Testis (tissue), 2 donors: ENCODE measurements at regions not wholly inside any gene's neighbourhood (a gene's known extent, or its start where the extent isn't known, plus 50 kb on each side); places are given as distances from the start of the nearest gene placed in this dataset.

ENCODE experiments used
- POLR2A ChIP-seq: fragments of 450-650 bp; IDR thresholded peaks from one replicate; pipeline ENCODE4 v1.6.1; 2017; ENCODE audit warnings: antibody characterized with exemption, mild to moderate bottlenecking, moderate library complexity
- TF ChIP-seq, protein P1 (sequence below), 3 experiments: fragments of 450-650 bp in 2 of 3; fragments of 200-600 bp in 1 of 3; sonication (generic) in 1 of 3; IDR thresholded peaks; one replicate each; pipeline ENCODE4 v1.5.1; 2016 to 2019; ENCODE audit warnings: antibody characterized with exemption in 3 of 3, mild to moderate bottlenecking in 2 of 3, moderate library complexity in 1 of 3

DNA sequence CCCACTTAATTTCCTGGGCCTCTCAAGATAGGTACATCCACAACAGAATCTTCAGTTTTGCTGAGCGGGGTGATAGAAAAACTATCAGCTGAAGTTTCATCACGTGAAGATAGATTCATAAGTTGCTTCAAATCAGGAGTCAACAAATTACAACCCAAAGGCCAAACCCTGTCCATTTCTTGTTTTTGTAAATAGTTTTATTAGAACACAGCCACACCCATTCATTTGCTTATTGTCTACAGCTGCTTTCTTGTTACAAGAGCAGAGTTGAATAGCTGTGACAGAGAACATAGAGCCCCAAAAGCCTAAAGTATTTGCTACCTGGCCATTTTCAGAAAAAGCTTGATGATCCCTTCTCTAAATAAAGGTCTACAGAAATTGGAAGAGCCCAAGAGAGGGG is 300.1 kb upstream of the CDH5 start:
- TF ChIP-seq, protein P1, sequence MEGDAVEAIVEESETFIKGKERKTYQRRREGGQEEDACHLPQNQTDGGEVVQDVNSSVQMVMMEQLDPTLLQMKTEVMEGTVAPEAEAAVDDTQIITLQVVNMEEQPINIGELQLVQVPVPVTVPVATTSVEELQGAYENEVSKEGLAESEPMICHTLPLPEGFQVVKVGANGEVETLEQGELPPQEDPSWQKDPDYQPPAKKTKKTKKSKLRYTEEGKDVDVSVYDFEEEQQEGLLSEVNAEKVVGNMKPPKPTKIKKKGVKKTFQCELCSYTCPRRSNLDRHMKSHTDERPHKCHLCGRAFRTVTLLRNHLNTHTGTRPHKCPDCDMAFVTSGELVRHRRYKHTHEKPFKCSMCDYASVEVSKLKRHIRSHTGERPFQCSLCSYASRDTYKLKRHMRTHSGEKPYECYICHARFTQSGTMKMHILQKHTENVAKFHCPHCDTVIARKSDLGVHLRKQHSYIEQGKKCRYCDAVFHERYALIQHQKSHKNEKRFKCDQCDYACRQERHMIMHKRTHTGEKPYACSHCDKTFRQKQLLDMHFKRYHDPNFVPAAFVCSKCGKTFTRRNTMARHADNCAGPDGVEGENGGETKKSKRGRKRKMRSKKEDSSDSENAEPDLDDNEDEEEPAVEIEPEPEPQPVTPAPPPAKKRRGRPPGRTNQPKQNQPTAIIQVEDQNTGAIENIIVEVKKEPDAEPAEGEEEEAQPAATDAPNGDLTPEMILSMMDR (IDR thresholded peaks at IDR 0.05): no peak
- TF ChIP-seq POLR2A: no peak
